HEK293 (cell line): ENCODE measurements at regions not wholly inside any gene's neighbourhood (a gene's known extent, or its start where the extent isn't known, plus 50 kb on each side); places are given as distances from the start of the nearest gene placed in this dataset.

Experiments
- CTCF ChIA-PET: fragments of 350-600 bp; formaldehyde crosslinking; extraction: SDS; loops from one replicate; lab custom pipeline; 2021; ENCODE audit warnings: antibody characterized with exemption; lab: Yijun Ruan, JAX
- POLR2A ChIA-PET: fragments of 300-600 bp; formaldehyde crosslinking; extraction: SDS; loops from one replicate; lab custom pipeline; 2020; ENCODE audit warnings: antibody characterized with exemption, inconsistent platforms; lab: Yijun Ruan, JAX
- H3K27ac ChIP-seq: fragments of 200-500 bp; sonication (Bioruptor generic); 2 replicates; pipeline ENCODE4 v1.5.1; 2014; ENCODE audit warnings: low read depth, low read length, control low read depth, inconsistent platforms; ENCODE audit errors: extremely low read depth
- H3K36me3 ChIP-seq, 2 experiments: fragments of 200-500 bp in 1 of 2; sonication (Bioruptor generic) in 1 of 2; 1 replicate in 1 of 2; 2 replicates in 1 of 2; pipeline ENCODE4 v1.5.1; 2014 to 2017; ENCODE audit warnings: inconsistent platforms in 2 of 2, low read length in 2 of 2; ENCODE audit not compliant: control insufficient read depth in 2 of 2, insufficient read depth in 1 of 2
- H3K4me1 ChIP-seq: fragments of 200-500 bp; sonication (Bioruptor generic); 2 replicates; pipeline ENCODE4 v1.5.1; 2014; ENCODE audit warnings: mild to moderate bottlenecking, low read length, inconsistent platforms; ENCODE audit not compliant: control insufficient read depth, insufficient read depth
- H3K4me3 ChIP-seq: 2 replicates; pipeline ENCODE4 v1.5.1; 2011; ENCODE audit warnings: low read depth, mild to moderate bottlenecking, control low read depth, low read length, moderate library complexity
- H3K9me3 ChIP-seq: fragments of 200-500 bp; sonication (Bioruptor generic); 2 replicates; pipeline ENCODE4 v1.5.1; 2014; ENCODE audit warnings: low read depth, low read length, inconsistent platforms; ENCODE audit not compliant: control insufficient read depth, insufficient read depth
- PRDM1 ChIP-seq: fragments of 450-650 bp; formaldehyde crosslinking; IDR thresholded peaks from 2 replicates; pipeline ENCODE4; 2016; ENCODE audit warnings: missing biosample characterization, missing genetic modification characterization
- SALL2 ChIP-seq: fragments of 450-650 bp; formaldehyde crosslinking; IDR thresholded peaks from 2 replicates; pipeline ENCODE4 v1.5.0; 2017; ENCODE audit warnings: missing biosample characterization, mild to moderate bottlenecking, missing genetic modification characterization, borderline replicate concordance
- SCRT1 ChIP-seq: fragments of 450-650 bp; formaldehyde crosslinking; IDR thresholded peaks from 2 replicates; pipeline ENCODE4 v1.5.1; 2016; ENCODE audit warnings: missing biosample characterization, missing genetic modification characterization, borderline replicate concordance
- ZBTB48 ChIP-seq: fragments of 450-650 bp; formaldehyde crosslinking; IDR thresholded peaks from 2 replicates; pipeline ENCODE4 v1.5.1; 2016; ENCODE audit warnings: missing biosample characterization, missing genetic modification characterization
- ZNF138 ChIP-seq: fragments of 450-650 bp; formaldehyde crosslinking; IDR thresholded peaks from 2 replicates; pipeline ENCODE4 v1.5.1; 2016; ENCODE audit warnings: missing biosample characterization, missing genetic modification characterization, borderline replicate concordance
- ZNF202 ChIP-seq: fragments of 450-650 bp; formaldehyde crosslinking; IDR thresholded peaks from 2 replicates; pipeline ENCODE4 v1.5.1; 2016; ENCODE audit warnings: missing biosample characterization, missing genetic modification characterization, borderline replicate concordance
- ZNF221 ChIP-seq: fragments of 450-650 bp; formaldehyde crosslinking; IDR thresholded peaks from 2 replicates; pipeline ENCODE4 v1.5.1; 2017; ENCODE audit warnings: missing biosample characterization, missing genetic modification characterization, borderline replicate concordance
- ZNF239 ChIP-seq: fragments of 450-650 bp; formaldehyde crosslinking; IDR thresholded peaks from 2 replicates; pipeline ENCODE4 v1.5.1; 2016; ENCODE audit warnings: missing biosample characterization, missing genetic modification characterization
- ZNF501 ChIP-seq: fragments of 450-650 bp; formaldehyde crosslinking; IDR thresholded peaks from 2 replicates; pipeline ENCODE4 v1.5.1; 2016; ENCODE audit warnings: missing biosample characterization, missing genetic modification characterization
- ZNF585B ChIP-seq: fragments of 450-650 bp; formaldehyde crosslinking; IDR thresholded peaks from 2 replicates; pipeline ENCODE4 v1.5.1; 2016; ENCODE audit warnings: missing biosample characterization, missing genetic modification characterization
- ZNF596 ChIP-seq: fragments of 450-650 bp; IDR thresholded peaks from 2 replicates; pipeline ENCODE4 v1.5.0; 2018; ENCODE audit warnings: missing biosample characterization, mild to moderate bottlenecking, missing genetic modification characterization, moderate library complexity
- ZNF660 ChIP-seq: fragments of 450-650 bp; IDR thresholded peaks from 2 replicates; pipeline ENCODE4 v1.5.1; 2018; ENCODE audit warnings: missing biosample characterization, mild to moderate bottlenecking, missing genetic modification characterization
- ZXDB ChIP-seq: fragments of 450-650 bp; formaldehyde crosslinking; IDR thresholded peaks from 2 replicates; pipeline ENCODE4 v1.5.1; 2016; ENCODE audit warnings: missing biosample characterization, missing genetic modification characterization
- TF ChIP-seq, protein P1 (sequence below): fragments of 450-650 bp; formaldehyde crosslinking; IDR thresholded peaks from 2 replicates; pipeline ENCODE4 v1.5.1; 2017; ENCODE audit warnings: missing biosample characterization, missing genetic modification characterization
- TF ChIP-seq, protein P2 (sequence below): fragments of 450-650 bp; formaldehyde crosslinking; IDR thresholded peaks from 2 replicates; pipeline ENCODE4 v1.5.1; 2016; ENCODE audit warnings: missing biosample characterization, missing genetic modification characterization, borderline replicate concordance
- TF ChIP-seq, protein P3 (sequence below): fragments of 450-650 bp; formaldehyde crosslinking; IDR thresholded peaks from 2 replicates; pipeline ENCODE4 v1.5.1; 2016; ENCODE audit warnings: missing biosample characterization, missing genetic modification characterization
- TF ChIP-seq, protein P4 (sequence below): fragments of 450-650 bp; formaldehyde crosslinking; IDR thresholded peaks from 2 replicates; pipeline ENCODE4 v1.5.1; 2016; ENCODE audit warnings: missing biosample characterization, missing genetic modification characterization
- TF ChIP-seq, protein P5 (sequence below): fragments of 450-650 bp; formaldehyde crosslinking; IDR thresholded peaks from 2 replicates; pipeline ENCODE4 v1.5.1; 2016; ENCODE audit warnings: missing biosample characterization, missing genetic modification characterization

GRCh38 chr20:41903586-41903985, 285.4 kb upstream of the CHD6 start:
- H3K9me3 ChIP-seq, result no peaks in the 10 kb centered on the region
- TF ChIP-seq ZNF501 (tag by site-specific recombination), result no peak
- TF ChIP-seq, protein P1, sequence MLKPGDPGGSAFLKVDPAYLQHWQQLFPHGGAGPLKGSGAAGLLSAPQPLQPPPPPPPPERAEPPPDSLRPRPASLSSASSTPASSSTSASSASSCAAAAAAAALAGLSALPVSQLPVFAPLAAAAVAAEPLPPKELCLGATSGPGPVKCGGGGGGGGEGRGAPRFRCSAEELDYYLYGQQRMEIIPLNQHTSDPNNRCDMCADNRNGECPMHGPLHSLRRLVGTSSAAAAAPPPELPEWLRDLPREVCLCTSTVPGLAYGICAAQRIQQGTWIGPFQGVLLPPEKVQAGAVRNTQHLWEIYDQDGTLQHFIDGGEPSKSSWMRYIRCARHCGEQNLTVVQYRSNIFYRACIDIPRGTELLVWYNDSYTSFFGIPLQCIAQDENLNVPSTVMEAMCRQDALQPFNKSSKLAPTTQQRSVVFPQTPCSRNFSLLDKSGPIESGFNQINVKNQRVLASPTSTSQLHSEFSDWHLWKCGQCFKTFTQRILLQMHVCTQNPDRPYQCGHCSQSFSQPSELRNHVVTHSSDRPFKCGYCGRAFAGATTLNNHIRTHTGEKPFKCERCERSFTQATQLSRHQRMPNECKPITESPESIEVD (tag by site-specific recombination), result no peak
- TF ChIP-seq ZBTB48 (tag by site-specific recombination), result no peak
- no peak for TF ChIP-seq SCRT1 (tag by site-specific recombination)
- TF ChIP-seq, protein P2, sequence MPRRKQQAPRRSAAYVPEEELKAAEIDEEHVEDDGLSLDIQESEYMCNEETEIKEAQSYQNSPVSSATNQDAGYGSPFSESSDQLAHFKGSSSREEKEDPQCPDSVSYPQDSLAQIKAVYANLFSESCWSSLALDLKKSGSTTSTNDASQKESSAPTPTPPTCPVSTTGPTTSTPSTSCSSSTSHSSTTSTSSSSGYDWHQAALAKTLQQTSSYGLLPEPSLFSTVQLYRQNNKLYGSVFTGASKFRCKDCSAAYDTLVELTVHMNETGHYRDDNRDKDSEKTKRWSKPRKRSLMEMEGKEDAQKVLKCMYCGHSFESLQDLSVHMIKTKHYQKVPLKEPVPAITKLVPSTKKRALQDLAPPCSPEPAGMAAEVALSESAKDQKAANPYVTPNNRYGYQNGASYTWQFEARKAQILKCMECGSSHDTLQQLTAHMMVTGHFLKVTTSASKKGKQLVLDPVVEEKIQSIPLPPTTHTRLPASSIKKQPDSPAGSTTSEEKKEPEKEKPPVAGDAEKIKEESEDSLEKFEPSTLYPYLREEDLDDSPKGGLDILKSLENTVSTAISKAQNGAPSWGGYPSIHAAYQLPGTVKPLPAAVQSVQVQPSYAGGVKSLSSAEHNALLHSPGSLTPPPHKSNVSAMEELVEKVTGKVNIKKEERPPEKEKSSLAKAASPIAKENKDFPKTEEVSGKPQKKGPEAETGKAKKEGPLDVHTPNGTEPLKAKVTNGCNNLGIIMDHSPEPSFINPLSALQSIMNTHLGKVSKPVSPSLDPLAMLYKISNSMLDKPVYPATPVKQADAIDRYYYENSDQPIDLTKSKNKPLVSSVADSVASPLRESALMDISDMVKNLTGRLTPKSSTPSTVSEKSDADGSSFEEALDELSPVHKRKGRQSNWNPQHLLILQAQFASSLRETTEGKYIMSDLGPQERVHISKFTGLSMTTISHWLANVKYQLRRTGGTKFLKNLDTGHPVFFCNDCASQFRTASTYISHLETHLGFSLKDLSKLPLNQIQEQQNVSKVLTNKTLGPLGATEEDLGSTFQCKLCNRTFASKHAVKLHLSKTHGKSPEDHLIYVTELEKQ (tag by site-specific recombination), result no peak
- no peak for TF ChIP-seq ZNF138
- no peak for TF ChIP-seq ZXDB (tag by site-specific recombination)
- TF ChIP-seq ZNF202 (tag by site-specific recombination), result no peak
- no peak for TF ChIP-seq ZNF585B (tag by site-specific recombination)
- no peak for TF ChIP-seq ZNF660
- no peak for TF ChIP-seq PRDM1 (tag by site-specific recombination)
- no peak for TF ChIP-seq ZNF239 (tag by site-specific recombination)
- TF ChIP-seq, protein P3, sequence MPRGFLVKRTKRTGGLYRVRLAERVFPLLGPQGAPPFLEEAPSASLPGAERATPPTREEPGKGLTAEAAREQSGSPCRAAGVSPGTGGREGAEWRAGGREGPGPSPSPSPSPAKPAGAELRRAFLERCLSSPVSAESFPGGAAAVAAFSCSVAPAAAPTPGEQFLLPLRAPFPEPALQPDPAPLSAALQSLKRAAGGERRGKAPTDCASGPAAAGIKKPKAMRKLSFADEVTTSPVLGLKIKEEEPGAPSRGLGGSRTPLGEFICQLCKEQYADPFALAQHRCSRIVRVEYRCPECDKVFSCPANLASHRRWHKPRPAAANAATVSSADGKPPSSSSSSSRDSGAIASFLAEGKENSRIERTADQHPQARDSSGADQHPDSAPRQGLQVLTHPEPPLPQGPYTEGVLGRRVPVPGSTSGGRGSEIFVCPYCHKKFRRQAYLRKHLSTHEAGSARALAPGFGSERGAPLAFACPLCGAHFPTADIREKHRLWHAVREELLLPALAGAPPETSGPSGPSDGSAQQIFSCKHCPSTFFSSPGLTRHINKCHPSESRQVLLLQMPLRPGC (tag by site-specific recombination), result no peak
- TF ChIP-seq, protein P4, sequence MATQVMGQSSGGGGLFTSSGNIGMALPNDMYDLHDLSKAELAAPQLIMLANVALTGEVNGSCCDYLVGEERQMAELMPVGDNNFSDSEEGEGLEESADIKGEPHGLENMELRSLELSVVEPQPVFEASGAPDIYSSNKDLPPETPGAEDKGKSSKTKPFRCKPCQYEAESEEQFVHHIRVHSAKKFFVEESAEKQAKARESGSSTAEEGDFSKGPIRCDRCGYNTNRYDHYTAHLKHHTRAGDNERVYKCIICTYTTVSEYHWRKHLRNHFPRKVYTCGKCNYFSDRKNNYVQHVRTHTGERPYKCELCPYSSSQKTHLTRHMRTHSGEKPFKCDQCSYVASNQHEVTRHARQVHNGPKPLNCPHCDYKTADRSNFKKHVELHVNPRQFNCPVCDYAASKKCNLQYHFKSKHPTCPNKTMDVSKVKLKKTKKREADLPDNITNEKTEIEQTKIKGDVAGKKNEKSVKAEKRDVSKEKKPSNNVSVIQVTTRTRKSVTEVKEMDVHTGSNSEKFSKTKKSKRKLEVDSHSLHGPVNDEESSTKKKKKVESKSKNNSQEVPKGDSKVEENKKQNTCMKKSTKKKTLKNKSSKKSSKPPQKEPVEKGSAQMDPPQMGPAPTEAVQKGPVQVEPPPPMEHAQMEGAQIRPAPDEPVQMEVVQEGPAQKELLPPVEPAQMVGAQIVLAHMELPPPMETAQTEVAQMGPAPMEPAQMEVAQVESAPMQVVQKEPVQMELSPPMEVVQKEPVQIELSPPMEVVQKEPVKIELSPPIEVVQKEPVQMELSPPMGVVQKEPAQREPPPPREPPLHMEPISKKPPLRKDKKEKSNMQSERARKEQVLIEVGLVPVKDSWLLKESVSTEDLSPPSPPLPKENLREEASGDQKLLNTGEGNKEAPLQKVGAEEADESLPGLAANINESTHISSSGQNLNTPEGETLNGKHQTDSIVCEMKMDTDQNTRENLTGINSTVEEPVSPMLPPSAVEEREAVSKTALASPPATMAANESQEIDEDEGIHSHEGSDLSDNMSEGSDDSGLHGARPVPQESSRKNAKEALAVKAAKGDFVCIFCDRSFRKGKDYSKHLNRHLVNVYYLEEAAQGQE (tag by site-specific recombination), result no peak
- no peak for TF ChIP-seq ZNF221 (tag by site-specific recombination)
- TF ChIP-seq, protein P5, sequence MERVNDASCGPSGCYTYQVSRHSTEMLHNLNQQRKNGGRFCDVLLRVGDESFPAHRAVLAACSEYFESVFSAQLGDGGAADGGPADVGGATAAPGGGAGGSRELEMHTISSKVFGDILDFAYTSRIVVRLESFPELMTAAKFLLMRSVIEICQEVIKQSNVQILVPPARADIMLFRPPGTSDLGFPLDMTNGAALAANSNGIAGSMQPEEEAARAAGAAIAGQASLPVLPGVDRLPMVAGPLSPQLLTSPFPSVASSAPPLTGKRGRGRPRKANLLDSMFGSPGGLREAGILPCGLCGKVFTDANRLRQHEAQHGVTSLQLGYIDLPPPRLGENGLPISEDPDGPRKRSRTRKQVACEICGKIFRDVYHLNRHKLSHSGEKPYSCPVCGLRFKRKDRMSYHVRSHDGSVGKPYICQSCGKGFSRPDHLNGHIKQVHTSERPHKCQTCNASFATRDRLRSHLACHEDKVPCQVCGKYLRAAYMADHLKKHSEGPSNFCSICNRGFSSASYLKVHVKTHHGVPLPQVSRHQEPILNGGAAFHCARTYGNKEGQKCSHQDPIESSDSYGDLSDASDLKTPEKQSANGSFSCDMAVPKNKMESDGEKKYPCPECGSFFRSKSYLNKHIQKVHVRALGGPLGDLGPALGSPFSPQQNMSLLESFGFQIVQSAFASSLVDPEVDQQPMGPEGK, result no peak
- no peak for TF ChIP-seq ZNF596 (tag by site-specific recombination)
- TF ChIP-seq SALL2 (tag by site-specific recombination), result no peak
- TF ChIP-seq, all 188 proteins: peak for 0
- H3K4me1 ChIP-seq, result no peaks in the 10 kb centered on the region
- no peaks in the 10 kb centered on the region for H3K36me3 ChIP-seq
- H3K4me3 ChIP-seq, result no peak overlapping the region
- POLR2A ChIA-PET, result no interaction called here
- CTCF ChIA-PET, result no interaction called here
- H3K27ac ChIP-seq, result no peak overlapping the region
